ENCODE measurements at regions not wholly inside any gene's neighbourhood (a gene's known extent, or its start where the extent isn't known, plus 50 kb on each side); places are given as distances from the start of the nearest gene placed in this dataset.
A peak's percentile ranks its signal among the peaks of the same experiment; 100 is the strongest.
"Not testable (repeated sequence)": the region's sequence is repeated elsewhere in the genome, so short reads cannot be mapped to it uniquely, and the experiment has no call there.

- no peak for TF ChIP-seq CTCF (IDR thresholded peaks at IDR 0.05; ENCODE audit: low read depth, low read length)
- no peak for TF ChIP-seq POLR2A (IDR thresholded peaks at IDR 0.05; ENCODE audit: extremely low read depth, insufficient read length)
- TF ChIP-seq MYC (IDR thresholded peaks at IDR 0.05; ENCODE audit: low read depth, low read length), result no peak
- TF ChIP-seq MAX (IDR thresholded peaks at IDR 0.05; ENCODE audit: low read depth, low read length), result no peak
- DNase-seq (ENCODE audit: low read depth), result peak; percentile 9
- H3K4me3 ChIP-seq (ENCODE audit: low read depth, low read length), result no peak overlapping the region
Measured at GRCh38 chr17:51472670-51473205, 212.4 kb downstream of the UTP18 start.

- no peak for TF ChIP-seq CTCF (IDR thresholded peaks at IDR 0.05; ENCODE audit: low read depth, low read length)
- TF ChIP-seq POLR2A (IDR thresholded peaks at IDR 0.05; ENCODE audit: extremely low read depth, insufficient read length), result no peak
- no peak for TF ChIP-seq MAX (IDR thresholded peaks at IDR 0.05; ENCODE audit: low read depth, low read length)
- no peak for TF ChIP-seq MYC (IDR thresholded peaks at IDR 0.05; ENCODE audit: low read depth, low read length)
- H3K4me3 ChIP-seq (ENCODE audit: low read depth, low read length), result no peak overlapping the region
- no peak for DNase-seq (ENCODE audit: low read depth)
Measured at GRCh38 chr17:51474764-51475163, 214.4 kb downstream of the UTP18 start.

- DNase-seq (ENCODE audit: low read depth), result no peak
- TF ChIP-seq POLR2A (IDR thresholded peaks at IDR 0.05; ENCODE audit: extremely low read depth, insufficient read length), result no peak
- no peak for TF ChIP-seq CTCF (IDR thresholded peaks at IDR 0.05; ENCODE audit: low read depth, low read length)
- no peak for TF ChIP-seq MAX (IDR thresholded peaks at IDR 0.05; ENCODE audit: low read depth, low read length)
- no peak for TF ChIP-seq MYC (IDR thresholded peaks at IDR 0.05; ENCODE audit: low read depth, low read length)
- no peak overlapping the region for H3K4me3 ChIP-seq (ENCODE audit: low read depth, low read length)
Measured at GRCh38 chr17:51475730-51476129, 215.4 kb downstream of the UTP18 start.

GRCh38 chr17:51479303-51479702 lies 219.0 kb downstream of the UTP18 start:
- no peak overlapping the region for H3K4me3 ChIP-seq (ENCODE audit: low read depth, low read length)
- no peak for DNase-seq (ENCODE audit: low read depth)
- no peak for TF ChIP-seq MYC (IDR thresholded peaks at IDR 0.05; ENCODE audit: low read depth, low read length)
- TF ChIP-seq POLR2A (IDR thresholded peaks at IDR 0.05; ENCODE audit: extremely low read depth, insufficient read length), result no peak
- TF ChIP-seq MAX (IDR thresholded peaks at IDR 0.05; ENCODE audit: low read depth, low read length), result no peak
- no peak for TF ChIP-seq CTCF (IDR thresholded peaks at IDR 0.05; ENCODE audit: low read depth, low read length)

- TF ChIP-seq MYC (IDR thresholded peaks at IDR 0.05; ENCODE audit: low read depth, low read length) (no peak), POLR2A (IDR thresholded peaks at IDR 0.05; ENCODE audit: extremely low read depth, insufficient read length) (no peak), CTCF (IDR thresholded peaks at IDR 0.05; ENCODE audit: low read depth, low read length) (no peak), MAX (IDR thresholded peaks at IDR 0.05; ENCODE audit: low read depth, low read length) (no peak)
- no peak overlapping the region for H3K4me3 ChIP-seq (ENCODE audit: low read depth, low read length)
- DNase-seq (ENCODE audit: low read depth), result no peak
Measured at GRCh38 chr17:51481370-51481769, 221.0 kb downstream of the UTP18 start.

- H3K4me3 ChIP-seq (ENCODE audit: low read depth, low read length); DNase-seq (ENCODE audit: low read depth): not testable (repeated sequence)
Measured at GRCh38 chr17:51482248-51482647, 221.9 kb downstream of the UTP18 start.
